Lung microvascular endothelial cell (primary cell): ENCODE measurements at regions not wholly inside any gene's neighbourhood (a gene's known extent, or its start where the extent isn't known, plus 50 kb on each side); places are given as distances from the start of the nearest gene placed in this dataset.
"Not testable (repeated sequence)": the region's sequence is repeated elsewhere in the genome, so short reads cannot be mapped to it uniquely, and the experiment has no call there.

Experiments used
- DNase-seq, 2 donors: peaks; one replicate each; pipeline versions ENCODE4 v3.0.0 to v3.0.0-alpha.2; 2010; ENCODE audit warnings: low read depth in 2 of 2

DNA sequence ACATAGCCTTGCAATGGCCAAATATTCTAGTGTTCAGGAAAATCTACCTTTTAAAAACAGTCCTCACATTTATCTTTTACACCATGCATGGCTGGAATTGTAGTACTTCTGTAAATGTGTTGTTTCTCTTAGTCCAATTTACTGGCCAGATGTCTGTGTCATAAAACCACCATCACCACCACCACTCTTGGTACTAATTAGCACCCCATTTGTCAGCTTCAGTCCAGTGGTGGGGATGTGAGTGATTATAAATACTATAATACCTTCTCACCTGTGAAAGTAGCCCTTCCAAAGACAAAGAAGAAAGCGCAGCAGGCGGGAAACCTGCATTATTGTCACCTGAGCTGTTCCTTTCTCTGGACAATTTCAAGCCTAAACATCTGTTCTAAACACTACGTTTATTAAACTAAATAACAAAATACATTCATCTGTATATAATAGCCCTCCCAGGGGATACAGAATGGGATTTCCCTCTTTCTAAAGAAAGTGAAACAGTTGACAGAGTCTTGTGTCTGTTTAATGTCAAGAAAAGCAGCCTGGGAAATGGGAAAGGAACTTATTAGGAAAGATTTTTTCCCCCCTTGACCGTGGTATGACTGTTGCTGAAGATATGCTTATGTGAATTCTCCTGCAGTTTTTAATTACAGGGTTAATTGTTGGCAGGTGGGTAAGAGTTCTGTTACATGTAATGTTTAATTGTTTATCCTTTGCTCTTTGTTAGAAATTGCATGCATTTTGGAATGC lies 144.5 kb upstream of the NUDT12 start:
- DNase-seq: no peak

DNA sequence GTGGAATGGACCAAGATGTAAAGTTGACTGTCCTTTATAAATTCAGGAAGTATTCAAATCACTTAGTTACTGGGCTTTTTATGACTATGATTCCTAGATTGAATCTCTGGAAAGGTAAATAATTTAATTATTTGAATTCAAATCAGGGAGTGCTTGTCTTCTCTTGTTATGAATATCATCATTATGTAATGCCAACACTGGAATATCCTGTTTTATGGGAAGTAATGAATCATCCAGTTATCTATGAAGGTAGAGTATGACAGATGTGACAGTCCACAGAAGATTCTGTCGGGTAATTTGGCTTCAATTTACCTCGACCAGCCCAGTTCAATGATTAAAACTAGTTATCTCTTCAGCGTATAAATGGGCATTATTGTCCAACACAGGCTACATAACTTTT lies 141.0 kb upstream of the NUDT12 start:
- DNase-seq: no peak

DNA sequence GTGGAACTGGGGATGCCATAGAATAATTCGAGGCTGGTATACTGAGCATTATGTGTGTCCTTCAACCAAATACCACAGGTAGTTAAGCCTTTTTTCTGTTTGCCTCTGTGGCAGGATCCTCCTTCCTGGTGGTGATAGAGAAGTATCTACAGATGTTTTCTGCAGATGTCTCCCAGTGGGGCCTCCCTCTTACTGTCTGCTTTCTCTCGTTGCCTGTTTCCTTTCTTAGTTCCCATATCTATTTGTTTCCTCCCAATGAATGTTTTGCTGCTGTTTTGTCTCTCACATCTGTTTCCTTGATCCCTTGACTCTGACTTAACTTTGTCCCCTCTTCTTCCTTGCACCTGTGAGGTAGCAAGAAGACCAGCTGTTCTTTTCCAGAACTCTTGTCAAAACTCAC lies 130.9 kb upstream of the NUDT12 start:
- no peak for DNase-seq

DNA sequence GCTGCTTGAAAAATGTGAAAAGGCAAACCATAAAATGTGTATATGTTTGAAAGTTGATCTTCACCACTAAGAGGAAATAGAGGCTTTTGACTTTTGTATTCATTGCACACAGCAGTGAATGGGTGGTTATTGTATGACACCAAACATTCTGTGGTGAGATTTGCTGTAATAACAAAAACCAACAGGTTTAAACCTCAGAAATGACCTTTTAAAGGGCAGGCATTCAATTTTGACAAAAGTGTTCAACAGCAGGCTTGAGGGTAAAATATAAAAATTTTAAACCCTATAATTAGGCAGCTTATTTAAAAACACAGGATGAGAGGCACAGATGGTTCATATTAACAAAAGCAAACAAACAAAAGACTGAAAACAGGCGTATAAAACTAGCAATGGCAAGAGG lies 128.1 kb upstream of the NUDT12 start:
- no peak for DNase-seq

DNA sequence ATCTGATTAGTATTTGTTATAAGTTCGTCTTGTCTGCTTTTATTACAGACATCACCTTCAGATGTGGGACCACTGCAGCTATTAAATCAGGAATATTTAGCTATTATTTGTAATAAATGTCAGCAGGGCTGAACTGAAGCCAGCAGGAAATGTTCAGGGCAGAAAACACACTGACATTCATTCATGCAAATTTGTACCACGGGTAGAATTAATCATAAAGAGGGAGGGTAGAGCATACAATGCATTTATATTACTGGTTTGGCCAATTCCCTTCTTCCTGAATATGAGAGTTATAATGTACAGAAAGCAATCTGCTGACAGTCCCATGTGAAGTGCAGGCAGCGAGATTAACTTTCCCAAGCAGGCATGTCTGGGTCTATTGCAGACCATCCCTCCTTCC lies 117.3 kb upstream of the NUDT12 start:
- no peak for DNase-seq

DNA sequence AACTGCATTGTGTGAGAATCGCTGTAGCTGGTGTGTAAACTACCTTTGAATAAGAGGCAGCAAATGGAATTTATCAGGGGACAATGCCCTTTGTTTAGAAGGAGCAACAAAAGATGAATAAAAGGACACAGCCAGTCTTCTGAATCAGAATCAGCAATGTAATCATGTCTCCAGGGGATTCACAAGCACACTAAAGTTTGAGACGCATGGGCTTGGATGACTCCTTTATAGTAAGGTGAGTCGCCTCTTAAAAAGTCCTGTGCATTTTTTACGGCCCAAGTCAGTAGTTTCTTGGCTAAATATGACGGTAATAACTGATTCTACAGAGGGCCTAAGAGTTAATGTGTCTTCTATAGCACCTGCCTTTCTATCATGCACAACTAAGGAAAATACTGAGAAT lies 113.6 kb upstream of the NUDT12 start:
- not testable (repeated sequence) for DNase-seq

DNA sequence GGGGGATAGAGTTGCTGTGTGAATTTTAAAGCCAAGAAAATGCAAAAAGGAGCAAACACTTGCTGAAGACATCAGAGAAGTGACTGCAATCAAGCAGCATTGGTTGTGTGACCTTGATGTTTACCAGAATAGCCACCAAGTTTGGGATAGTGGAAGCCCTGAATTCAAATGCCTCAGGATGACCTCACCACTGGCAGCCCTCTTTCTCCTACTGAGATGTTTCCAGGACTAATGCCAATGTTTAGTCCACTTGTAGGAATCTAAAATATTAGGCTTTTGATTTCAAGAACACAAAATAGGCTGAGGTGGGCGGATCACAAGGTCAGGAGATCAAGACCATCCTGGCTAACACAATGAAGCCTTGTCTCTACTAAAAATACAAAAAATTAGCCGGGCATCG lies 112.2 kb upstream of the NUDT12 start:
- no peak for DNase-seq

DNA sequence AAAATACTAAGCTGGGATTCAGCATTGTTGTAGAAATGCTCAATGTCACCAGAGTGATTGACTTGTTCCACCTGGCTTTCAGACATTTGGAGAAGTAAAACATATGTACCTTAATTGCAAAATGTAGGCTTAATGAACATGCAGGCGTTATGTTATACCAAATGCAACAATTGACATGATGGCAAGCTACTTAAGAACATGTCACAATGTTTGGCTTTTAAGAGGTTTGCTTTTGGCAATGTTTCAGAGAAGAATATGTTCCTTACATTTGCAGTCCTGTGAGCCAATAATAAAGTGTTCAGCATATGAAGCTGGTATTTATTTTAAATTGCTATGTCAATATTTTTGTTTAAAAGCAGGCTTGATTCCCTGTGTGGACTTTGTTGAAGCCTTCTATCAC lies 111.7 kb upstream of the NUDT12 start:
- no peak for DNase-seq

DNA sequence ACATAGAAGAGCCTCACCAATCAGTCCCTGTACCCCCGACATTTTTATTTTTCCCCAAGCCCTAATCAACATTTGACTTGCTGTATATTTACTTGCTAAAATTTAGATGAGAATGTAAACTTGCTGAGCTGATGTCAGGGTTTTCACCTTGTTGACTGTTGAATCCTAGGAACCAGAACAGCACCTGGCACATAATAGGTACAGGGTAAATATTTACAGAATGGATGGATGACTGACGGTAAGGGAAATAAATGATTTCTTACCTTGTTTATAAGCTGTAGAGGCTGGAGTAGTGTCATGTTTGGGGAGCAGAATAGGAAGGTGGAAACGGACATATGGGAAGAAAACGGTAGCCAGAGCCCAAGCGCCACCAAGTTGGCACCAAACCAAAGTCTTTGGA lies 107.0 kb upstream of the NUDT12 start:
- no peak for DNase-seq

DNA sequence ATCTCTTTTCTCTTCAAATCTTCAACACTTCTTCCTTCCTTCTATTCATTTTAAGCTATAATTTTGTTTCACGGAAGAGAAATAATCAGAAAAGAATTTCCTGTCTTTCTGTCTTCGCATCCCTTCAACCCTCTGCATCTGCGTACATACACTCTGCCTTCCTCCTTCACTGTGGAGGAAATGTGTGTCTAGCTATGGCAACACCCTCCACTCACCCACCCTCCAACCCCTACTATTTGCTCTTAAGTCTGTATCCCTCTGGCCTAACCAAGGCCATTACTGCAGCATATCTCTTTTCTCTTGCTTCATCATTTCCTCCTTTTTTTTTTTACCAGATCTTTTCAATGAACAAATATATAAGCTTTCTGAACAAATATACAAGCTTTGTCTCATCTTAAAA lies 105.7 kb upstream of the NUDT12 start:
- DNase-seq: peak; percentile 9 to 82

DNA sequence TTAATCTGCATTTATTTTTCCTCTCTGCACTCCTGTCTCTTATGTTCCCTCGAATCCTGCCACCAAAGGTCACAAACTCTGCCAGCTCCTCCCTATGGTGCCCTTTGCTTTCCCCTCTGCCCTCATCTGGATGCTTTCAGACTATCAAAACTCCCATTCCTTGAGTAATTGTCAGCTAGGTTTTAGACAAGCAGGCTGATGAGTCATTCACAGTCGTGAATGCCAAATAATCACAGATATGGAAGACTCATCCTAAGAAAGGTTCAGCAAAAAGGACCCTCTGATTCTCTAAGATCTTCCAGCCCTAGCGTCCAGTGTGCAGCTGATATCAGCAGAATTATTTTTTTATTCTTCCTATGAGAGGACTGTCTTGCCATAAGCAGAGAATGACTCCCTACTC lies 104.5 kb upstream of the NUDT12 start:
- DNase-seq: peak; percentile 19 to 74

DNA sequence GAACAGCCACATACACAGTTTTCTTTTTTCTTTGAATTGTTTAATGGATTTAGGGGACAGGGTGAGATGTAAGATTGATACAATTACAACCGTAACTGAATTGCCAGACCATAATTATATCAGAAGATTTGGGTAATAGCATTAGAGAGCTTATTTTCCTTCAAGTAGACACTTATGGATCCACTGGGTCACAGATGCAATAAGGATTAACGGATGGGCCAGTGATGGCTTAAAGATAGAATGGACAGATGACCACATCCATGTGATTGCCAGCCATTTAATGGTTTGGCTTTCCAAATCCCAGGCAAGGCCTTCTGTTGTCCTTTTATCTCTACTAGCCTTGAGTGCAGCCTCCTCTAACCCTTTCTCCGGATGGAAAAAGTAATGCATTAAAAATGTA lies 94.7 kb upstream of the NUDT12 start:
- DNase-seq: no peak

DNA sequence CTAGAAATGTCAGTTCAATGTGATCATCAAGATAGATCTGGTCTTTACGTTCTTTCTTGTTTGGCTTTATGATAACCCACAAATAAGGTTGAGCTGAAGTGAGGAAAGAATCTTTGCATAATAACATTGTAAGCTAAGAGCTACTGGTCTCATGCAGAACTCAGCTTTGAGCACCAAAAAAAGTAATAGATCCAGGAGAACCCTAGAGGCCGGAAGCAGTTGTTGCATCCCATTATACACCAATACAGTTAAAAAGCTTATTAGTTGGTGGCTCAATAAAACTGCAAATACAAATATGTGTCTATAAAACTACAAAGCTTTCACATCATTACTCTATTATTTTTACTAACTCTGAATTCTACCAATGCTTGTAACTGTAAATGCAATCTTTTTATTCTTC lies 85.5 kb upstream of the NUDT12 start:
- no peak for DNase-seq

DNA sequence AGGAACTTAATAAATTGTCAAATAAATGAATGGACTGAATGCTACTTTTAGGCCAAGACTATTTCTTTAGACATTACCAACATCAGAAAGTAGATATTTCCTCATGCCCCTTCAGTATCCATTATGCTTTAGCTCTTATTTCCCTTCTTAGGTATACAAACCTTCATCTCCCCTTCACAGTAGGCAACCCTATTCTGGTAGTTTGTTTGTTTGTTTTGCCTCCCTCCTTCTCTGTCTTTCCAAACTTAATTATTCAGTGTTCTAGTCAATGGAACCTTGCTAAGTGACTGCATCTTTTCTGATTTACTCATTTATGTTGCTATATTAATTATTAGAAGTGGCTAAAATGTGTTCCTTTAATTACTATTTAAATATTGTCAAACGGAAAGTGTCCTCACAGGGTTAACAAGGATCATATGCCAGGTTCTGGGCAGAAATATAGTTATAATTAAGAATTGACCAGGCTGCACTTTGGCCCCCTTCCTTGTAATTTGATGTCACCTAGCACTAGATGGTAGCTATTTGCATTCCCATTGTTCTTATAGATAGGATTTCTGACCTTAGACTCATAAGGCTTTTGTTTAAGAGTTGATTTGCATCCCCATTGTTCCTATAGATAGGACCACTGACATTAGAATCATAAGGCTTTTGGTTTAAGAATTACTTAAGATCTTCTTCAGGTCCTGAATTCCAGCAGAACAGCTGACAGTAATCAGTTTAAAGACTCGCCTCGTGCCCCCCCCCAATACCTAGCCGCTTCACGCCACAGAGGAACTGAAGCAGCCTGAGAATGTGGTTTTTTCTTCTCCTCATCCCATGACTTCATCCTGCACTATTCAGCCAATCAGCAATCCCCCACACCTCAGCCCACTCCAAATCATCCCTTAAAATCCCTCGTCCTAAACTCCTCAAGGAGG lies 84.4 kb upstream of the NUDT12 start:
- DNase-seq: no peak

DNA sequence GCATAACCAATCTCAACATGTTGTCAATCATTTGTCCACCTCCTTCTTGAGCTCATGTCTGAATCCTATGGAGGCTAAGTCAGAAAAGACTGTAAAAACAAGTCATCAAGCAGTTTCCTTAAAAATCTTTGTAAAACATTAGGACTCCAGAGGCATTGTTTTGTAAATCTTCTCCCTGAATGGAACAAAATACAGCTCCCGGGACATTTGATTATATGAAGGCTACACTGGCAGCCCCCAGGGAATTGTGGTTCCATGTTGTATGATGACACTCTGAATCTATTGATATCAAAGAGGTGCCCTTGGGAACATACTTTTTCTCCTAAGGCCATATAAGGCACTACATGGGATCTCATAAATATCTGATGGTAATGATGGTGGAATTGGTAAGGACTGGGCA lies 83.2 kb upstream of the NUDT12 start:
- DNase-seq: no peak

DNA sequence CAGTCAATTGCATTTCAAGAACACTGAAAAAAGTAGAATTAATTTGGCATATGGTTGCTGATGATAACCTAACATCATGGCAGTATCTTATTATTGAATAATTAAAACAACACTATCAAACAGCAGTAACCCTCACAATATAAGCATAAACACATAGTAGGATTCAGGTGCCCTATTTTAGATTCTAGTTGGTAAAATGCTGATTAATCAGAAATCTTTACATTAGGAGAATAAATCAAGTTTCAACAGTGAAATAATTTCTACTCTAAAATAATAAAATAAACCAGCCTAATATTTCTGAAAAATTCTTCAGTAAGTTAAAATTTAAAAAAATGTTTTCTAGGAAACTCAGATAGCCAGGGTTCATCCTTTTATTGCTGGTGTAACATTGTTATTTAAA lies 76.4 kb upstream of the NUDT12 start:
- no peak for DNase-seq

DNA sequence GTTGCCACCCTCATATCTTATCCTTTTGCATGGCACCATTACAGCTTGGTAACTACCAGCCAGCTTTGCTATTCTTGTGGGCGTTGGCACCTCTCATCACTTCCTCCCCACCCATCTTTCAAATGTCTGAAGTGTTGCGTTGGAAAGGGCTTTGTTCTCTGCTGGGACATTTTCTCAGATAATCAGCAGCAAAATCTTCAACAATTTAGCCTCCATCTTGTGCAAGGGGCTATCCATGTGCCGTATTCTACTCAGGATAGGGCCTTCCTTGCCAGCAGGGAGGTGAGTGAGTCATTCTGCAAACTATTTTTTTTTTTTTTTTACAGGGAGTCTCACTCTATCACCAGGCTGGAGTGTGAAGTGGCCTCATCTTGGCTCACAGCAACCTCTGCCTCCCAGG lies 62.1 kb upstream of the NUDT12 start:
- DNase-seq: peak; percentile 10 to 31

DNA sequence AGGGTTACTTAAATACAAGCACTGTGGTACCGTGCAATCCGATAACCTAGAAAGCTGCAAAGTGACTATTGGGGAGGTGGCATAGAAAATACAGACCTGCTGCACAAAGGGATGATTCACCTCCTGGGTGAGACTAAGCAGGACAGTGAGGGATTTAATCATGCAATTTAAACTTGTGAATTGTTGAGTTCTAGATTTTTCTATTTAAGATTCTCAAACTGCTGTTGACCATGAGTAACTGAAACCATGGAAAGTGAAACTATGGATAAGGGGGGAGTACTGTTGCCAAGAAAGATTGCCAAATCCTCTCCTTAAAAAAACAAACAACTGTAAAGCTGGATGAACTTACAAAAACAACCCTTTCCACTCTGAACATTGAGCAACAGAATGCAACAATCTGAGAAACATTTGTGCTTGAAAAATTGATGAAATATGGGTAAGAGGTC lies 61.5 kb upstream of the NUDT12 start:
- DNase-seq: peak; percentile 49 to 91

DNA sequence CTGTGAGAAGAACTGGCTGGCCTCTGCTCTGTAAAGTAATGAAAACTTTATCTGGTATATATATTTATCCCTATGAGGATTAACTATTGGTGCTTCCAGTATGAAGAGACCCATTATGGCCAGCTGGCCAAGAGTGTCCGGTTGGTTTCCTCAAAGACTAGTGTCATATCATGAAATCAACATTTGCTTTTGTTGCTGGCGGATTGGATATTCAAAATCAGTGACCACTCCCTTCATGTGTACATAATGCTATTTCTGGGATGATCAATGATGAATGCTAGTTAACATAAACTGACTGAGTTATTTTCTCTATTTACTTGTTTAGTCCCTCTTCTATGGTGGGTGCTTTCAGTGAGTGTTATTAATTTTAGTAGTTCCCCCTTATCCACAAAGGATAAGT lies 60.8 kb upstream of the NUDT12 start:
- DNase-seq: no peak

DNA sequence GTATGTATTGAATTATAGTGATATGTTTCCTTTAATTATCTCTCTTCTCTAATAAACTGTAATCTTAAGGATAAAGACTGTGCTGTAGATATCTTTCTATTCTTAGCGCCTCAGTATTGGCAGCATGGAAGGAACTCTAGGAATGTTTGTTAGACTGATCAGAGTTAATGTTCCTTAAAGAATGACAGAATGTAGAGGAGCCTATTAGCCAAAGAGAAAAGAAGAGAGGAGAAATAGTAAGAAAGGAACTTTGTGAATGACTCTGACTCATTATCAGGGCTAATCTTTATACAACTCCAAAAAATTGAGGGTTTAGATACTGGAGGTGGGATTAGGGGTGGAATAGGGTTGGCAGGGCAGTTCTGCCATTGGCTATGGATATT lies 59.0 kb upstream of the NUDT12 start:
- DNase-seq: no peak

DNA sequence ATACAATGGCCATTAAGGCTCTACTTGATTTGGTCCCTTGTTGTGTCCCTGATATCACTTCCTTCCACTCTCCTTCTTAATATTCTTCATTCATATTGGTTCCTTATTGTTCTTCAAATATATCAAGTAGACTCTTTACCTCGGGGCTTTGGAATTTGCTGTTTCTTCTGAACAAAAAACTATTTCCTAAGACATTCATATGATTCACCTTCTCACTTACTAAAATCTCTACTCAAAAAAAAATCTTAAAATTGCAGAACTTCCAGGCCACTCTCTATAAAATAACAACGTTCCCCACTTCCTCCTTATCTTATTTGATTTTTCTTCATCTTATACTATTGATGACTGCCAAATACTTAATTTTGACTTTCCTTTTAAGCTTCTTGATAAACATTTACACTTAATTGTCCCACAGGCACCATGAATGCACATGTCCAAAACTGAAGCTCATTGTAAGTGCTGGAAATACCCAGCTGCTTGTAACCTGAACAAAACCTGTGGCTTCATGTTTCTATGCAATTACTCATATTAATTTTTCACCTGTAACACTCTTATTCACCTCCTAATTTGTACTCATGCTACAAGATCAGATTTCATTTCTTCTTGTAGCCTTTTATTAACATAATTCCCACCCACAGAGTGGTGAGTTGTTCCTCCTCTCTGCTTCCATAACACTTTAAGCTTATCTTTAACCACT lies 58.4 kb upstream of the NUDT12 start:
- no peak for DNase-seq

DNA sequence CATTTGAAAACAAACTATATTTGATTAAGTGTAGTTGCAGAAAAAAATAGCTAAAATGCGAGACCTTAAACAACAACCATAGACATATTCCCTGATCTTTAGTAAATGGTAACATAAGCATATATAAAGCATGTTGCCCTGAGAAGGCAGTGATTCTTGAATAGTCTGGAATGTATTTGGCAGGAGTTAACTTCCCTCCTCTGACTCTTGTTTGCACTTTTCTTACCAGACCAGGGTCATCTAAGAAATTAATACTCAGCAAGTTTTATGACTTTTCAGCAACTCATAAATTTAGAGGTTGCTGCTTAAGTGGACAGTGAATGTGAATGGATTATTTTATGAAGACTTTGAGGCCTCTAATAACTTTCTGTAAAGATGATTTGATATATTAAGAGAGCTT lies 55.3 kb upstream of the NUDT12 start:
- no peak for DNase-seq
